HepG2 (cell line): ENCODE measurements at regions not wholly inside any gene's neighbourhood (a gene's known extent, or its start where the extent isn't known, plus 50 kb on each side); places are given as distances from the start of the nearest gene placed in this dataset.

Source experiments
- ARNTL ChIP-seq: sonication (generic); formaldehyde crosslinking; IDR thresholded peaks from 2 replicates; pipeline ENCODE4 v1.4.0; 2020; ENCODE audit warnings: mild to moderate bottlenecking, missing genetic modification reagents
- GFI1 ChIP-seq: sonication (generic); formaldehyde crosslinking; IDR thresholded peaks from 2 replicates; pipeline ENCODE4 v1.5.0; 2020; ENCODE audit warnings: missing genetic modification reagents, mild to moderate bottlenecking, borderline replicate concordance
- IKZF4 ChIP-seq: sonication (generic); formaldehyde crosslinking; IDR thresholded peaks from 2 replicates; pipeline ENCODE4 v1.5.1; 2020; ENCODE audit warnings: borderline replicate concordance, mild to moderate bottlenecking, low read depth, missing genetic modification reagents; ENCODE audit errors: not compliant biosample characterization
- MATR3 ChIP-seq: sonication (generic); formaldehyde crosslinking; IDR thresholded peaks from 2 replicates; pipeline ENCODE4 v1.4.0; 2020; ENCODE audit warnings: missing genetic modification reagents
- RAD51 ChIP-seq: fragments of 450-650 bp; IDR thresholded peaks from 2 replicates; pipeline ENCODE4 v1.6.1; 2016; ENCODE audit warnings: borderline replicate concordance
- REL ChIP-seq: sonication (generic); formaldehyde crosslinking; conservative IDR thresholded peaks from 2 replicates; pipeline ENCODE4 v1.8.0; 2022; ENCODE audit warnings: mild to moderate bottlenecking, missing genetic modification reagents, moderate library complexity
- SIX1 ChIP-seq: sonication (generic); formaldehyde crosslinking; IDR thresholded peaks from 2 replicates; pipeline ENCODE4 v1.4.0; 2020; ENCODE audit warnings: missing genetic modification reagents, borderline replicate concordance
- TFDP1 ChIP-seq: IDR thresholded peaks from 2 replicates; pipeline ENCODE4 v1.6.1; 2016; ENCODE audit warnings: missing compliant biosample characterization, missing genetic modification reagents, borderline replicate concordance
- TOE1 ChIP-seq: sonication (generic); formaldehyde crosslinking; IDR thresholded peaks from 2 replicates; pipeline ENCODE4 v1.4.0; 2020; ENCODE audit warnings: mild to moderate bottlenecking, missing genetic modification reagents
- ZBTB20 ChIP-seq: sonication (generic); formaldehyde crosslinking; IDR thresholded peaks from 2 replicates; pipeline ENCODE4 v1.8.1; 2023; ENCODE audit warnings: missing genetic modification reagents, low read depth, mild to moderate bottlenecking, borderline replicate concordance
- ZNF10 ChIP-seq: sonication (generic); formaldehyde crosslinking; IDR thresholded peaks from 2 replicates; pipeline ENCODE4 v1.4.0; 2020; ENCODE audit warnings: mild to moderate bottlenecking, low read depth, missing genetic modification reagents, borderline replicate concordance
- ZNF33B ChIP-seq: sonication (generic); formaldehyde crosslinking; IDR thresholded peaks from 2 replicates; pipeline ENCODE4 v1.5.1; 2020; ENCODE audit warnings: mild to moderate bottlenecking, missing genetic modification reagents
- ZNF761 ChIP-seq: sonication (generic); formaldehyde crosslinking; conservative IDR thresholded peaks from 2 replicates; pipeline ENCODE4 v1.4.0; 2020; ENCODE audit warnings: mild to moderate bottlenecking, missing genetic modification reagents
- TF ChIP-seq, protein P1 (sequence below): sonication (generic); formaldehyde crosslinking; IDR thresholded peaks from 2 replicates; pipeline ENCODE4 v1.4.0; 2020; ENCODE audit warnings: missing genetic modification reagents
- TF ChIP-seq, protein P2 (sequence below), 2 experiments: sonication (generic) in 1 of 2; formaldehyde crosslinking in 1 of 2; IDR thresholded peaks; 2 replicates each; pipeline versions ENCODE4 v1.6.1 to v1.9.0; 2014 to 2022; ENCODE audit warnings: antibody characterized with exemption in 1 of 2, borderline replicate concordance in 1 of 2, inconsistent platforms in 1 of 2, low read depth in 1 of 2, missing genetic modification reagents in 1 of 2
- TF ChIP-seq, protein P3 (sequence below): sonication (generic); formaldehyde crosslinking; IDR thresholded peaks from 2 replicates; pipeline ENCODE4 v1.4.0; 2020; ENCODE audit warnings: missing genetic modification reagents

DNA sequence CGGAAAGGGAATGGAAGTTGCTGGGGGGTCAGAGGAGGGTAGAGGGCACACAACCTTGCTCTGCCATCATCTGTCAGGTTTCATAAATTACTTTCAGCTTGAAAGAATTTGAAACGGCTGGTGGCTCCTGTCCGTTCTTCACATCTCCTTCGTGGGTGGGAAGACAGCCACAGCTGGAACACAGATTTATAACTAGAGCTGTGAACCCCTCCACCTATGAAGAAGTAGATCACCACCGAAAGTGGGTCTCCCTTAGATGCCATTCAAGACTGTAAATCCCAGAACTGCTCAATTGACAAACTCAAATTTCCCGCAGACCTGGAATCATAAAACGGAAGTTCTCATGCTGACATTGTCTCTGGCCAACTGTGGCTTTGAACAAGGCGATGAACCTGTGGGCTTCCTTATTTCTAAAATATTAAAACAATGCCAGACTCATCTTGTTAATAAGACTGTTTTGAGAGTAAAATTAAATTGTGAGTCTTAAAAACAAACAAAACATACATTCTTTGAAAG, 65.3 kb downstream of the BTBD3 start (continued):
- TF ChIP-seq, protein P1, sequence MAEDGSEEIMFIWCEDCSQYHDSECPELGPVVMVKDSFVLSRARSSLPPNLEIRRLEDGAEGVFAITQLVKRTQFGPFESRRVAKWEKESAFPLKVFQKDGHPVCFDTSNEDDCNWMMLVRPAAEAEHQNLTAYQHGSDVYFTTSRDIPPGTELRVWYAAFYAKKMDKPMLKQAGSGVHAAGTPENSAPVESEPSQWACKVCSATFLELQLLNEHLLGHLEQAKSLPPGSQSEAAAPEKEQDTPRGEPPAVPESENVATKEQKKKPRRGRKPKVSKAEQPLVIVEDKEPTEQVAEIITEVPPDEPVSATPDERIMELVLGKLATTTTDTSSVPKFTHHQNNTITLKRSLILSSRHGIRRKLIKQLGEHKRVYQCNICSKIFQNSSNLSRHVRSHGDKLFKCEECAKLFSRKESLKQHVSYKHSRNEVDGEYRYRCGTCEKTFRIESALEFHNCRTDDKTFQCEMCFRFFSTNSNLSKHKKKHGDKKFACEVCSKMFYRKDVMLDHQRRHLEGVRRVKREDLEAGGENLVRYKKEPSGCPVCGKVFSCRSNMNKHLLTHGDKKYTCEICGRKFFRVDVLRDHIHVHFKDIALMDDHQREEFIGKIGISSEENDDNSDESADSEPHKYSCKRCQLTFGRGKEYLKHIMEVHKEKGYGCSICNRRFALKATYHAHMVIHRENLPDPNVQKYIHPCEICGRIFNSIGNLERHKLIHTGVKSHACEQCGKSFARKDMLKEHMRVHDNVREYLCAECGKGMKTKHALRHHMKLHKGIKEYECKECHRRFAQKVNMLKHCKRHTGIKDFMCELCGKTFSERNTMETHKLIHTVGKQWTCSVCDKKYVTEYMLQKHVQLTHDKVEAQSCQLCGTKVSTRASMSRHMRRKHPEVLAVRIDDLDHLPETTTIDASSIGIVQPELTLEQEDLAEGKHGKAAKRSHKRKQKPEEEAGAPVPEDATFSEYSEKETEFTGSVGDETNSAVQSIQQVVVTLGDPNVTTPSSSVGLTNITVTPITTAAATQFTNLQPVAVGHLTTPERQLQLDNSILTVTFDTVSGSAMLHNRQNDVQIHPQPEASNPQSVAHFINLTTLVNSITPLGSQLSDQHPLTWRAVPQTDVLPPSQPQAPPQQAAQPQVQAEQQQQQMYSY, result no peak
- no peak for TF ChIP-seq IKZF4 (CRISPR knock-in tag)
- no peak for TF ChIP-seq ZNF33B (CRISPR knock-in tag)
- TF ChIP-seq ZNF10 (CRISPR knock-in tag), result no peak
- TF ChIP-seq ARNTL (CRISPR knock-in tag), result no peak
- TF ChIP-seq, protein P2, sequence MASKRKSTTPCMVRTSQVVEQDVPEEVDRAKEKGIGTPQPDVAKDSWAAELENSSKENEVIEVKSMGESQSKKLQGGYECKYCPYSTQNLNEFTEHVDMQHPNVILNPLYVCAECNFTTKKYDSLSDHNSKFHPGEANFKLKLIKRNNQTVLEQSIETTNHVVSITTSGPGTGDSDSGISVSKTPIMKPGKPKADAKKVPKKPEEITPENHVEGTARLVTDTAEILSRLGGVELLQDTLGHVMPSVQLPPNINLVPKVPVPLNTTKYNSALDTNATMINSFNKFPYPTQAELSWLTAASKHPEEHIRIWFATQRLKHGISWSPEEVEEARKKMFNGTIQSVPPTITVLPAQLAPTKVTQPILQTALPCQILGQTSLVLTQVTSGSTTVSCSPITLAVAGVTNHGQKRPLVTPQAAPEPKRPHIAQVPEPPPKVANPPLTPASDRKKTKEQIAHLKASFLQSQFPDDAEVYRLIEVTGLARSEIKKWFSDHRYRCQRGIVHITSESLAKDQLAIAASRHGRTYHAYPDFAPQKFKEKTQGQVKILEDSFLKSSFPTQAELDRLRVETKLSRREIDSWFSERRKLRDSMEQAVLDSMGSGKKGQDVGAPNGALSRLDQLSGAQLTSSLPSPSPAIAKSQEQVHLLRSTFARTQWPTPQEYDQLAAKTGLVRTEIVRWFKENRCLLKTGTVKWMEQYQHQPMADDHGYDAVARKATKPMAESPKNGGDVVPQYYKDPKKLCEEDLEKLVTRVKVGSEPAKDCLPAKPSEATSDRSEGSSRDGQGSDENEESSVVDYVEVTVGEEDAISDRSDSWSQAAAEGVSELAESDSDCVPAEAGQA (IDR thresholded peaks at IDR 0.05; ENCODE audit: low read depth), result no peak
- TF ChIP-seq, protein P2 (CRISPR knock-in tag; IDR thresholded peaks at IDR 0.05; ENCODE audit: borderline replicate concordance), result no peak
- no peak for TF ChIP-seq MATR3 (CRISPR knock-in tag)
- no peak for TF ChIP-seq RAD51
- TF ChIP-seq ZNF761, result no peak
- TF ChIP-seq SIX1 (CRISPR knock-in tag), result no peak
- no peak for TF ChIP-seq REL (CRISPR knock-in tag)
- no peak for TF ChIP-seq TOE1 (CRISPR knock-in tag)
- no peak for TF ChIP-seq TFDP1 (CRISPR knock-in tag)
- TF ChIP-seq GFI1 (CRISPR knock-in tag), result 0 out of 2 replicates have a peak, but pooled peaks have one; percentile 28
- TF ChIP-seq ZBTB20 (CRISPR knock-in tag), result no peak
- TF ChIP-seq, protein P3, sequence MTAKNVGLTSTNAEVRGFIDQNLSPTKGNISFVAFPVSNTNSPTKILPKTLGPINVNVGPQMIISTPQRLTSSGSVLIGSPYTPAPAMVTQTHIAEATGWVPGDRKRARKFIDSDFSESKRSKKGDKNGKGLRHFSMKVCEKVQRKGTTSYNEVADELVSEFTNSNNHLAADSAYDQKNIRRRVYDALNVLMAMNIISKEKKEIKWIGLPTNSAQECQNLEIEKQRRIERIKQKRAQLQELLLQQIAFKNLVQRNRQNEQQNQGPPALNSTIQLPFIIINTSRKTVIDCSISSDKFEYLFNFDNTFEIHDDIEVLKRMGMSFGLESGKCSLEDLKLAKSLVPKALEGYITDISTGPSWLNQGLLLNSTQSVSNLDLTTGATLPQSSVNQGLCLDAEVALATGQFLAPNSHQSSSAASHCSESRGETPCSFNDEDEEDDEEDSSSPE (CRISPR knock-in tag), result 0 out of 2 replicates have a peak, but pooled peaks have one; percentile 26
